CD4-positive, alpha-beta T cell treated with Interferon gamma for 1 hour (primary cell): ENCODE measurements at regions not wholly inside any gene's neighbourhood (a gene's known extent, or its start where the extent isn't known, plus 50 kb on each side); places are given as distances from the start of the nearest gene placed in this dataset.
"Not testable (repeated sequence)": the region's sequence is repeated elsewhere in the genome, so short reads cannot be mapped to it uniquely, and the experiment has no call there.

Source experiments
- DNase-seq: peaks from one replicate; pipeline ENCODE4 v3.0.0-alpha.2; 2020

GRCh38 chr10:118918587-118918986, 110.9 kb upstream of the NANOS1 start:
- no peak for DNase-seq

DNA sequence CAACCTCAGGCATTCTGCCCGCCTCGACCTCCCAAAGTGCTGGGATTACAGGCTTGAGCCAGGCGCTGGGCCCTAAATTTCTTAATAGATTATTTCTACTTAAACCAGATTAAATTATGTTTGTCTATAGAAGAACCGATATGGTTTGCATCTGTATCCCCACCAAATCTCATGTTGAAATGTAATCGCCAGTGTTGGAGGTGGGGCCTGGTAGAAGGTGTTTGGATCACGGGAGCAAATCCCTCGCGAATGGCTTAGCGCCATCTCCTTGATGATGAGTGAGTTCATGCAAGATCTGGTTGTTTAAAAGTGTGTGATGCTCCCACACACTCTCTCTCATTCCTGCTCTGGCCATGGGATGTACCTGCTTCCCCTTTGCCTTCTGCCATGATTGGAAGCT, 109.3 kb upstream of the NANOS1 start:
- no peak for DNase-seq

DNA sequence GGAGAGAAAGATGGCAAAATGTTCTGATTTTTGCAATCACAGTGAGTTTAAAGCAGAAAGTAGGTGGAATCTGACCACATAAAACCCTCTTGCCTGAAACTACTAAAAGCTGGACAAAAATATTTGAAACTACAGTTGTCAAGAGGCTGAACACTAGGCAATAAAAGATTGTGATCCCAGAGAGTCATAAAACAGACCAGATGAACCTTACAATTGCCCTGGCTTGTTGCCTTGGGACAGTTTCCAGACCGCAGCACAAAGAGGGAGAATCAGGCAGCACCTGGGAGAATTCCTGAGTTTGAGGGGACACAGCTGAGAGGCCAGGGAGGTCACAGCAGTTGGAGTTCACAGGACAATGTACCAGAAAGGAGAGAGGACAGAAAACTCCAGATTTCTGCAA, 107.3 kb upstream of the NANOS1 start:
- no peak for DNase-seq

GRCh38 chr10:118922972-118923371, 106.5 kb upstream of the NANOS1 start:
- no peak for DNase-seq

DNA sequence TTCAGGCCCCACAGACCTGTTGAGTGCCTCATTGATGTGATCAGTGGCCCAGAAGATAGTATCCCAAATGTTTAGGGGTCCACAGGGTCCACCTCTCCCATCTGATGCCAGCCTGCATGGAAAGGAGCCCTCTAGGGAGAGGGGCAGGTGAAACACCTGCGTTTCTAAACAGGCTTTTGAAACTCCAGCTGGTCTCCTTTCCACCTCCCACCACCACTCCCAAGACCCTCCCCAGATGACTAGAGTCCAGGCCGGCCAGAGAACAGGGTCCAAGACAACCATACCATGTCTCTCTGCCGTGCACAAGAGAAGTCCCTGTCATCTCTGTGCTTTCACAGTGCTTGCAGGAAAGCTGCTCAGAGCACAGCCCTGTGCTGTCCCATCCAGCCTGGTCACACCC, 105.0 kb upstream of the NANOS1 start:
- no peak for DNase-seq

- no peak for DNase-seq
Measured at GRCh38 chr10:118925404-118926071, 104.0 kb upstream of the NANOS1 start.

DNA sequence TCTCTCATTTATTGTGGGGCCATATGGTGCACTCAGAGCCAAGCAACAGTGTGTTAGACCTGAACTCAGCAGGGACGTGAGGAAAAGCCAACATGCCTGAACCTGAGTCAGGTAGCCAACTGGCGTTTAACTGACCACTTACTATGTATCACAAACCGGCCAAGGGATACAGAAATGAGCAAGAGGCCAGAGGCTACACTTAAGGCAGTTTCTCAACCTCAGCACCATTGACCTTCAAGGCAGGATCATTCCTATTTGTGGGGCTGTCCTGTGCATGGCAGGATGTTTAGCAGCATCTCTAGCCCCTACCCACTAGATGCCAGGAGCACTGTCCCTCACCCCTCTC, 103.5 kb upstream of the NANOS1 start:
- DNase-seq = no peak

GRCh38 chr10:118926441-118926840, 103.1 kb upstream of the NANOS1 start:
- no peak for DNase-seq

DNA sequence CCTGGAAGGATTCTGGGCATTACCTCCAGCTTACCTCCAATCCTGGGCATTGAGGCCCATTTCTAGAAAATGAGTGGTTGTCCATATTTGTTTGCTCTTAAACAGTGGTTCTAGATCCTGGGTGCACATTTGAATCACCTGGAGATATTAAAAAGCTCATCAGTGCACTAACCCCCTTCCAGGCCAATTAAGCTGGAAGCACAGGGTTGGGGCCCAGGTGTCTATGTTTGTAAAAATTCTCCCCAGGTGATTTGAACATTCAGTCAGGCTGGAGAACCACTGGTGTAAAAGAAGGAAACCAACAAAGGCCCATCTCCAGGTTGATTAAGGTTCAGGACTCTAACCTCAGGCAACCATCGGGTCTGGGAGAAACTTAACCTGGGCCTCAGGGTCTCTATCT, 102.6 kb upstream of the NANOS1 start:
- DNase-seq = no peak

DNA sequence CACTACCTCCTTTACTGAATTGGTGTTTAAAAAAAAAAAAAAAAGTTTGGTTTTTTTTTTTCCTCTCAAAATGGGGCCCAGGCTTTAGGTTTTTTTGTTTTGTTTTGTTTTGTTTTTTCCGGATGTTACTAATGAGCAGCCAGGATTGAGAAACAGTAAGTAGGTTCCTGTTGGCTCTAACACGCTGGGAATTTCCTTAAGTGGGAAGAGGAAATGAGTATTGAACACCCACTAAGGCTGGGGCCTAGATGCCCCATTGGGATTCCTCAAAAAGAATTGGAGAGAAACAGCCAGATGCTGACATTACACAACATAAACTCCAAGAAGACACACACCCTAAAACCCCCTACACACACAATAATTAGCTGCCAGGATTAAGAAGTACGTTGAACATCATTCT, 102.2 kb upstream of the NANOS1 start:
- no peak for DNase-seq

- DNase-seq = no peak
Measured at GRCh38 chr10:118930614-118931013, 98.9 kb upstream of the NANOS1 start.

- DNase-seq = no peak
Measured at GRCh38 chr10:118931436-118931835, 98.1 kb upstream of the NANOS1 start.

DNA sequence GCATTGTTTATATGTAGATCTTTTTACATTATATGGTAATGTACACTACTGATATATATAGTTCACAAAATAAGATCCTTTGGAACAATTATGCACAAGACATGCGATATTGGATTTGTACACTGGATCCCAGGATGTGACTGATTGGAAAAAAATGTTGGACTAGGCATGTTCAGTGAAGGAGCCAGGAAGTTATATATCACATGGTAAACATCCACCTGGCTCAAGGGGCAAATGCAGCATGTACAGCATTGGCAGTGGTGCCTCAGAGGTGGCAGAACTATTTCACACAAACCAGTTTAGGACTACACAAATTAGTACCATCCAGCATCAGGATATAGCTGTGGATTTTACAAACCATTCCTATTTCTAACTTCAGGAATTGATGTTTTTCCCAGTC, 97.4 kb upstream of the NANOS1 start:
- not testable (repeated sequence) for DNase-seq

- DNase-seq = no peak
Measured at GRCh38 chr10:118937226-118937625, 92.3 kb upstream of the NANOS1 start.

DNA sequence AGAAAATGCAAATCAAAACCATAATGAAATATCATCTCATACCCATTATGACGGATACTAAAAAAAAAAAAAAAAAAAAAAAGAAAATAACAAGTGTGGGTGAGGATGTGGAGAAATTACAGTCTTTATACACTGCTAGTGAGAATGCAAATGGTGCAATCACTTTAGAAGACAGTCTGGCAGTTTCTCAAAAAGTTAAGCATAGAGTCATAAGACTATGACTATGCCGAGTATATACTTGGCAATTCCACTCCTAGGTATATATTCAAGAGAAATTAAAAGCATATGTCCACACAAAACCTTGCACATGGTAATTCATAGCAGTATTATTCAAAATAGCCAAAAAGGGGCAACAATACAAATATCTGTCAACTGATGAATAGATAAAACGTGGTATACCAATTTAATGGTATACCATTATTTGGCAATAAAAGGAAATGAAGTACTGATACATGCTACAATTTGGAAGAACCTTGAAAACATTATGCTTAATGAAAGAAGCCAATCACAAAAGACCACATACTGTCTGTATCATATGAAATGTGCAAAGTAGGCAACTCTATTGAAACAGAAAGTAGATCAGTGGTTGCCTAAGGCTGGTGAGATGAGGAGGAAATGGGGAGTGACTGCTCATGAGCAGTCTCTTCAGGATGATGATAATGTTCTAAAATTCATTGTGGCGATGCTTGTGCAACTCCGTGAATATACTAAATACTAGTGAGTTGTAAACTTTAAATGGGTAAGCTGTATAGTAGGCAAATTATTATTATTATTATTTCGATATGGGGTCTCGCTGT, 90.1 kb upstream of the NANOS1 start:
- DNase-seq = no peak

- no peak for DNase-seq
Measured at GRCh38 chr10:118940386-118940785, 89.1 kb upstream of the NANOS1 start.

- no peak for DNase-seq
Measured at GRCh38 chr10:118943253-118943652, 86.3 kb upstream of the NANOS1 start.

DNA sequence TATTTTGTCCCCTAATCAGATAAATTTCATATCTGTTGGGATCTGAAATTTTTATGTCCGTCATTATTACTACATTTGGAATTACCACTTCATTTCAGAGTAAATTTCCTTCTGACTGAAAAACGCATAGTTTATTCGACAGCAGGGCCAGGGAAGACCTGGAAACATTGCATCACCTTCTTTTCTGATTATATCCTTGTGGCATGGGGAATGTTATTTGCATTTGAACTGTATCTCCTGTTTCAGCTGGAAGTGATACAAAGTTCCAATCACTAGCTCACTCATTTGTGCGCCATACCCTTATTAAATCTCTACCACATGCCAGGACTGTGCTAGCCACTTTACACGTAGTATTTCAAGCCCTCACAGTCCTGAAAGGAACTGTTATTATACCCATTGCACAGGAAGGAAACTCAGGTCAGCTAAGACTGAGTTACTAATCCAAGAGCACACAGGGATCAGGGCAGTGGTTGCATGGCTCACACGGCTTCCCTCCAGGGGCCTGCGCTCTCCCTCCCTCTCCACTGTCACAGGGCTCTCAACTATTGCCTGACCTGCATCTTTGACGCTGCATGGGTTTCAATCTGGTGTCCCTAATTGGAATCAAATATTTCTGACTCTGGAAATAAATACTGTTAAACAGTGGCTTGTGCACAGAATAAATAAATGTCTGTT, 84.4 kb upstream of the NANOS1 start:
- DNase-seq = no peak

DNA sequence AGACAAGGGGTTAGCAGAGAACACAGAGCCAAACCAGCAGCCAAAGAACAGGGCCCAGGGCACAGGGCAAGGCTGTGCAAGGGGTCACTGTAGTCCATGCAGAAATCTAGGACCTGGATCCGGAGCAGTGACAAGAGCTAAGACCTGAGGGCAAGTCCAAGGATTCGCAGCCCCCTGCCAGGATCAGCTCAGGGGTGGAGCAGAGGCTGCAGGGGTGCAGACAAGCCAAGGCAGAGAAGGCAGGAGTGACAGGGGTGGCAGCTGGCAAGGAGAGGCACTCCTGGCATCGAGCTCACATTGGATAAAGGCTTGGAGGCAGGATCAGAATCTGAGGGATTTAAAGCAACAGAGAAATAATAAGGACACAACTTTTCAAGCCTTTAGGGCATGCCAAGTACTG, 80.7 kb upstream of the NANOS1 start:
- no peak for DNase-seq

GRCh38 chr10:118950190-118950680, 79.3 kb upstream of the NANOS1 start:
- DNase-seq = no peak

GRCh38 chr10:118950997-118951637, 78.4 kb upstream of the NANOS1 start:
- no peak for DNase-seq

DNA sequence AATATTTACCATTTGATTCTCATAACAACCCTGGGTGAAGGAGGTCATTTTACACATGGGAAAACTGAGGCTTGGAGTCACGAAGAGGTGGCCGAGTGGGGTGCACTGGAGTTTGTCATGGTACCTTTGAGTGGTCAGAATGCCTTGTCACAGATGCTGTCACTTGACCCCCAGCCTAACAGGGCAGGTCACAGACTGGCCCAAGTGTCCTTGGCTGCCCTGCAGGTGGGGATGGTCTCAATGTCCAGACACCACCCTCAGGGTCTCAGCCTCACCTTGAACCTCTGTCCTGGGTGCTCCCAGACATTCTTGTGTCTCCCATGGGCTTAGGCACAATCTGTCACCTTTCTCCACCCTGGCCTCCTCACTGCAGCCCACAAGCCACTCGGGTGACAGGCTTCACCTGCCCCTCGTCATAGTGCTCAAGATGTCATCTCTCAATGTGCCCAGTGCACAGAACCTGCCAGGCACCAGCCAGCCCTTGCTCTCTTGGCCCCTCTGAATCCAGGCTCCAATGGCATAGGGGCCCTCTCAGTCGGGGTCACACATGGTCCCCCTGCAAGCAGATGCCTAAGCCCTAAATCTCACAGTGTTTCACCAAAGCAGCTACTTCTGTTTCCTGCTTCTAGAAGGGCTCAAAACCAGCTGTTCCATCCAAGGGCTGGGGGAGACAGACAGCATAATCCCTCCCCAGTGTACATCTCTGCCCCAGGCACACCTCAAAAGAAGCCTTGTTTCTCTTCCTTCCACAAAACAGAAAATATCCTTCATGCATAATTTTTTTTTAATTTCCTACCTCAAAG, 76.8 kb upstream of the NANOS1 start:
- no peak for DNase-seq
